Cardiac muscle cell (in vitro differentiated cells and primary cell): ENCODE measurements at regions not wholly inside any gene's neighbourhood (a gene's known extent, or its start where the extent isn't known, plus 50 kb on each side); places are given as distances from the start of the nearest gene placed in this dataset.

ENCODE experiments used
- DNase-seq, 2 donors: peaks; one replicate each; pipeline versions ENCODE4 v3.0.0 to v3.0.0-alpha.2; 2010 to 2017; ENCODE audit warnings: low read depth in 1 of 2, low spot score in 1 of 2
- H3K27ac ChIP-seq: fragments of 200-600 bp; sonication (generic); 2 replicates; pipeline ENCODE4 v1.5.1; 2016
- H3K27me3 ChIP-seq: fragments of 200-600 bp; sonication (generic); 2 replicates; pipeline ENCODE4 v1.6.0; 2016; ENCODE audit warnings: control low read depth
- H3K36me3 ChIP-seq: fragments of 200-600 bp; sonication (generic); 2 replicates; pipeline ENCODE4 v1.5.1; 2016; ENCODE audit warnings: control low read depth
- H3K4me1 ChIP-seq: fragments of 200-600 bp; sonication (generic); 2 replicates; pipeline ENCODE4 v1.8.1; 2017; ENCODE audit warnings: low read depth, mild to moderate bottlenecking, mixed run types
- H3K4me3 ChIP-seq: fragments of 200-600 bp; sonication (generic); 2 replicates; pipeline ENCODE4 v1.5.1; 2016; ENCODE audit warnings: mild to moderate bottlenecking
- H3K9me3 ChIP-seq: fragments of 200-600 bp; sonication (generic); 2 replicates; pipeline ENCODE4 v1.5.1; 2017; ENCODE audit warnings: low read depth, mild to moderate bottlenecking, control low read depth
- TF ChIP-seq, protein P1 (sequence below): IDR thresholded peaks from 2 replicates; pipeline ENCODE4 v1.5.1; 2012; ENCODE audit warnings: low read depth, mild to moderate bottlenecking, low read length

DNA sequence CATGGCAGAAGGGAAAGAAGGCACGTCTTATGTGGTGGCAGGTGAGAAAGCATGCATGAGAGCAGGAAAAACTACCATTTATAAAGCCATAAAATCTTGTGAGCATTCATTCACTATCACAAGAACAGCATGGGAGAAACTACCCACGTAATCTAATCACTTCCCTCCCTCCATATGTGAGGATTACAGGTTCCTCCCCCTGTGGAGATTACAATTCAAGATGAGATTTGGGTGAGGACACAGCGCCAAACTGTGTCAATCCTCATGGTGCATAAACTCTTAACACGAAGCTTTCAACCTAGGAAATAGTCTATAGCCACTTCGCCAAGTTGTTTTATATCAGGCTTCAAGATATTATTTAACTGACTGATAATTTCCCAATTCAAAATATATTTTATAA is 595.5 kb downstream of the FBXO15 start:
- Histone ChIP-seq H3K27me3 (no peaks in the 10 kb centered on the region), H3K4me1 (no peaks in the 10 kb centered on the region), H3K4me3 (no peak overlapping the region), H3K9me3 (no peaks in the 10 kb centered on the region), H3K27ac (no peak overlapping the region), H3K36me3 (no peaks in the 10 kb centered on the region)
- no peak for DNase-seq
- TF ChIP-seq, protein P1, sequence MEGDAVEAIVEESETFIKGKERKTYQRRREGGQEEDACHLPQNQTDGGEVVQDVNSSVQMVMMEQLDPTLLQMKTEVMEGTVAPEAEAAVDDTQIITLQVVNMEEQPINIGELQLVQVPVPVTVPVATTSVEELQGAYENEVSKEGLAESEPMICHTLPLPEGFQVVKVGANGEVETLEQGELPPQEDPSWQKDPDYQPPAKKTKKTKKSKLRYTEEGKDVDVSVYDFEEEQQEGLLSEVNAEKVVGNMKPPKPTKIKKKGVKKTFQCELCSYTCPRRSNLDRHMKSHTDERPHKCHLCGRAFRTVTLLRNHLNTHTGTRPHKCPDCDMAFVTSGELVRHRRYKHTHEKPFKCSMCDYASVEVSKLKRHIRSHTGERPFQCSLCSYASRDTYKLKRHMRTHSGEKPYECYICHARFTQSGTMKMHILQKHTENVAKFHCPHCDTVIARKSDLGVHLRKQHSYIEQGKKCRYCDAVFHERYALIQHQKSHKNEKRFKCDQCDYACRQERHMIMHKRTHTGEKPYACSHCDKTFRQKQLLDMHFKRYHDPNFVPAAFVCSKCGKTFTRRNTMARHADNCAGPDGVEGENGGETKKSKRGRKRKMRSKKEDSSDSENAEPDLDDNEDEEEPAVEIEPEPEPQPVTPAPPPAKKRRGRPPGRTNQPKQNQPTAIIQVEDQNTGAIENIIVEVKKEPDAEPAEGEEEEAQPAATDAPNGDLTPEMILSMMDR, result no peak

DNA sequence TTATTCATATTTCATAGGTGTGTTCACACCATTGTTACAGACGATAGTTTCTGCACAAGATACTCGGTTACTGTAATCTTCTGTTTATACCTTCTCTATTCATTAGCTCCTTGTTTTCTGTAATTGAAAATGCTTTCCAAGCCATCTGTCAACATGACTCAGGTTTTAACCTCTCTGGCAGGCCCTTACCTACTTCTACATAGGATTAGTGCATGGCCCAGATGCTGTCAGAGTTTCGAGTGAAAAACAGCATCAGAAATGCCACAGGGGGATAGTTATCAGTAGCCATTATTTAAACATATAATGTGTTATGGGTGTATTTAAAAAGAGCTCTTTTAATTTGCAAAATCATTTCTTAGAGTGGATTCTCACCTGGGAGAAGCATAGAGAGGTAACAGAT is 596.4 kb downstream of the FBXO15 start:
- H3K4me3 ChIP-seq, result no peak overlapping the region
- H3K27me3 ChIP-seq, result no peaks in the 10 kb centered on the region
- H3K36me3 ChIP-seq, result no peaks in the 10 kb centered on the region
- TF ChIP-seq, protein P1, result no peak
- H3K27ac ChIP-seq, result no peak overlapping the region
- no peaks in the 10 kb centered on the region for H3K4me1 ChIP-seq
- H3K9me3 ChIP-seq, result no peaks in the 10 kb centered on the region
- DNase-seq, result no peak

DNA sequence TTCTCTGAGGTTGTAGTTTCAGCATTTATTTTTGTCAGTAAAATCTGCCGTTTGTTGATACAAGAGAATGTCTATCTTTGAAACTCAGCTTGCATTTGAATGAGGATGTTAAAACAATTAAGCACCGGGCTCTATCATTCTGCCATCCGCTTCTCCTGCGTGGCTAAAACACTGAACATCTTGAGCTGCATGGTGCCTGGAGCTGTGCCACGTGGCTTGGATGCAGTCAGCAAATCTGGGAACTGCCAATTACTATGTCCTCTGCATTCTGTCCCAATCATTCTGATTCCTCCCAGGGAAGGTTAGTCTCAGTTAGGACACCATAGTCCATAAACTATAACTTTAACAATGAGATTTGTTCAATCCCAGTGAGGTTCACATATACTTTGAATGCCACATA is 598.4 kb downstream of the FBXO15 start:
- Histone ChIP-seq H3K9me3 (no peaks in the 10 kb centered on the region), H3K27me3 (no peaks in the 10 kb centered on the region), H3K4me3 (no peak overlapping the region), H3K27ac (no peak overlapping the region), H3K4me1 (no peaks in the 10 kb centered on the region), H3K36me3 (no peaks in the 10 kb centered on the region)
- TF ChIP-seq, protein P1, result no peak
- no peak for DNase-seq

DNA sequence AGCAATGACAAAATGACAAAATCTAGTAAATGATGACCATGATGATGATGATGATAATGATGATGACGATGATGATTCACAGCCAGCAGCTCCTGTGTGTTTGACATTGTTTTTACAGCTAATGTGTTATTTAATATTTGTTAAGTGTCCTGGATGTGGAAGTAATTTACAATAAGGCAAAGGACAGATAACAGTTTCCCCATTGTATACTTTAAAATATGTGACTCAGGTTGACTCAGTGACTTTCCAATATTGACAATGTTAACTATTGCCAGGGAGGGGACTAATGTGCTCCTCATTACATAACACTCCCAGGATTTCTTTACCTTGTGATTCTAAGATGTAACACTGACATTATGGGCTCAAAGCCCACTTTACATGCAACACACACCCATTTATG is 602.2 kb downstream of the FBXO15 start:
- Histone ChIP-seq H3K36me3 (no peaks in the 10 kb centered on the region), H3K4me1 (no peaks in the 10 kb centered on the region), H3K9me3 (no peaks in the 10 kb centered on the region), H3K4me3 (no peak overlapping the region), H3K27ac (no peak overlapping the region), H3K27me3 (no peaks in the 10 kb centered on the region)
- no peak for DNase-seq
- TF ChIP-seq, protein P1, result no peak

DNA sequence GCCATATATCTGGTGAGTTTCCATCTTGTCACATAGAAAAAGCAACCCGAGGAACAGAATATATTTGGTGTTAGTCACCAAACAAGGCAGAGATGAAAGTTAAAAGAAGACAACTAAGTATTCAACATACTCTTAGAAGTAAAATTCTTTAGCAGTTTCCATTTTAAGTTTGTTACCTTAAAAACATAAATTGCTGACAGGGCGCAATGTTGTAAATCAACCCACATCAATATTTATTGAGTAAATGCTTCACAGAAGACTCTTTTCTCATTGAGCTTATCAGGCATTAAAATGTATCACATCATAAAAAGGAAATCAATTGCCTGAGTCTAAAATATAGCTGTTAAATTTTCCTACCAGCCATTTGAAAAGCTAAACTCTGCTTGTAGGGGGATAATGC is 603.0 kb downstream of the FBXO15 start:
- H3K36me3 ChIP-seq, result no peaks in the 10 kb centered on the region
- TF ChIP-seq, protein P1, result no peak
- no peaks in the 10 kb centered on the region for H3K4me1 ChIP-seq
- H3K9me3 ChIP-seq, result no peaks in the 10 kb centered on the region
- no peak overlapping the region for H3K27ac ChIP-seq
- DNase-seq, result no peak
- no peaks in the 10 kb centered on the region for H3K27me3 ChIP-seq
- H3K4me3 ChIP-seq, result no peak overlapping the region

DNA sequence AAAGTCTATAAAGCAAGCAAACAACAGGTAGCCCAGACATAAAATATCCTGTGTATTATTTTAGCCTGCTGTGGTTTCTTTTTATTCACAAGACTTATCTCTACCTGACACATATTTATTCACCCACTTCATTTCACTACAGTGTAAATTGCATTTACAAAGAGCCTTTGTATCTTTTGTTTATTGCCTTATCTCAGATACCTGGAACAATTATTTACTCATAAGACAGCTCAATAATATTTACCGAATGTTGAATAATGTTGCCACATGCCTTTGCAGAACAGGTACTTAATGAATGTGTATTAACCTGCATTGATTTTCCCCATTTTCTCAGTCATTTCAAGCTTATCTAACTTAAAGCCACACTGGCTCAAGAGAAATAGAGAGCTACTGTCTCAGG is 603.6 kb downstream of the FBXO15 start:
- TF ChIP-seq, protein P1, result no peak
- Histone ChIP-seq H3K27me3 (no peaks in the 10 kb centered on the region), H3K36me3 (no peaks in the 10 kb centered on the region), H3K27ac (no peak overlapping the region), H3K4me1 (no peaks in the 10 kb centered on the region), H3K9me3 (no peaks in the 10 kb centered on the region), H3K4me3 (no peak overlapping the region)
- DNase-seq, result no peak
